B cell (primary cell): ENCODE measurements at regions not wholly inside any gene's neighbourhood (a gene's known extent, or its start where the extent isn't known, plus 50 kb on each side); places are given as distances from the start of the nearest gene placed in this dataset.

ENCODE experiments used
- ATAC-seq: fragments of 200-7000 bp; cut with Tn5 transposase; one replicate; pipeline ENCODE4 v1.10.0; 2021; ENCODE audit warnings: low read depth, mild to moderate bottlenecking, moderate number of reproducible peaks, moderate library complexity
- CTCF ChIA-PET: fragments of 350-600 bp; sonication (Branson Sonifier 250); formaldehyde crosslinking; loops from one replicate; lab custom pipeline; 2021; ENCODE audit warnings: antibody characterized with exemption, inconsistent platforms; lab: Charles Lee
- POLR2A ChIA-PET: fragments of 350-600 bp; sonication (Branson Sonifier 250); formaldehyde crosslinking; loops from one replicate; lab custom pipeline; 2021; ENCODE audit warnings: antibody characterized with exemption; lab: Charles Lee
- DNase-seq: peaks from one replicate; pipeline ENCODE4 v3.0.0; 2013
- H2AFZ ChIP-seq: 2 replicates; pipeline ENCODE4 v1.6.1; 2012; ENCODE audit warnings: mild to moderate bottlenecking, low read depth, low read length; ENCODE audit not compliant: insufficient read depth, poor library complexity, severe bottlenecking
- H3K27ac ChIP-seq, 2 donors: 1 replicate in 1 of 2; 2 replicates in 1 of 2; pipeline ENCODE4 v1.5.1; 2012 to 2013; ENCODE audit warnings: low read length in 2 of 2, mild to moderate bottlenecking in 2 of 2, moderate library complexity in 1 of 2
- H3K27me3 ChIP-seq, 4 experiments: fragments of 200-600 bp in 1 of 4; sonication (generic) in 1 of 4; replicated peaks in 1 of 4; 1 replicate in 2 of 4; 2 replicates in 2 of 4; pipeline versions ENCODE4 v1.6.1 to v1.7.0; 2013 to 2016; ENCODE audit warnings: low read length in 3 of 4, mild to moderate bottlenecking in 2 of 4, mixed read lengths in 1 of 4, moderate library complexity in 1 of 4; ENCODE audit not compliant: insufficient read depth in 4 of 4, control insufficient read depth in 3 of 4; ENCODE audit errors: control extremely low read depth in 1 of 4
- H3K36me3 ChIP-seq, 2 experiments: replicated peaks in 1 of 2; 1 replicate in 1 of 2; 2 replicates in 1 of 2; pipeline versions ENCODE4 v1.6.1 to v1.7.1; 2013; ENCODE audit warnings: low read length in 1 of 2; ENCODE audit not compliant: insufficient read depth in 2 of 2, control insufficient read depth in 1 of 2; ENCODE audit errors: control extremely low read depth in 1 of 2, extremely low read depth in 1 of 2
- H3K4me1 ChIP-seq, 2 donors: fragments of 200-600 bp in 1 of 2; sonication (generic) in 1 of 2; 1 replicate in 1 of 2; 2 replicates in 1 of 2; pipeline versions ENCODE4 v1.5.1 to v1.6.1; 2013 to 2017; ENCODE audit warnings: low read length in 2 of 2; ENCODE audit not compliant: control insufficient read depth in 2 of 2, insufficient read depth in 2 of 2
- H3K4me2 ChIP-seq: replicated peaks from 2 replicates; pipeline ENCODE3; 2012; ENCODE audit warnings: mild to moderate bottlenecking, low read depth, low read length; ENCODE audit not compliant: poor library complexity, severe bottlenecking
- H3K4me3 ChIP-seq, 5 experiments: fragments of 200-600 bp in 1 of 5; sonication (generic) in 1 of 5; 1 replicate in 3 of 5; 2 replicates in 2 of 5; pipeline versions ENCODE4 v1.5.1 to v1.7.0; 2011 to 2016; ENCODE audit warnings: low read length in 4 of 5, mild to moderate bottlenecking in 4 of 5, low read depth in 2 of 5, control low read depth in 1 of 5, moderate library complexity in 1 of 5; ENCODE audit not compliant: insufficient read depth in 1 of 5; ENCODE audit errors: control extremely low read depth in 1 of 5, extremely low read depth in 1 of 5
- H3K79me2 ChIP-seq: fragments of 200-600 bp; sonication (generic); one replicate; pipeline ENCODE4 v1.6.0; 2016; ENCODE audit warnings: low read length; ENCODE audit not compliant: control insufficient read depth, insufficient read depth
- H3K9ac ChIP-seq: fragments of 200-600 bp; sonication (generic); 2 replicates; pipeline ENCODE4 v1.6.1; 2017; ENCODE audit warnings: mild to moderate bottlenecking, low read length, moderate library complexity
- H3K9me3 ChIP-seq, 3 donors: one replicate each; pipeline versions ENCODE4 v1.6.1 to v1.7.1; 2013; ENCODE audit warnings: low read length in 2 of 3; ENCODE audit not compliant: control insufficient read depth in 2 of 3, insufficient read depth in 1 of 3; ENCODE audit errors: control extremely low read depth in 1 of 3
- H4K20me1 ChIP-seq: 2 replicates; pipeline ENCODE4 v1.6.0; 2012; ENCODE audit warnings: mild to moderate bottlenecking, low read length; ENCODE audit not compliant: insufficient read depth, control insufficient read depth, poor library complexity, severe bottlenecking
- H3K27ac Mint-ChIP-seq: one replicate; pipeline ENCODE4 v1.8.0; 2021; ENCODE audit warnings: mixed read lengths
- H3K27me3 Mint-ChIP-seq: one replicate; pipeline ENCODE4 v1.8.0; 2021; ENCODE audit warnings: mixed read lengths
- H3K4me1 Mint-ChIP-seq: one replicate; pipeline ENCODE4 v1.8.0; 2021; ENCODE audit warnings: mixed read lengths
- H3K4me3 Mint-ChIP-seq: one replicate; pipeline ENCODE4 v1.8.0; 2021; ENCODE audit warnings: mixed read lengths
- H3K9me3 Mint-ChIP-seq: one replicate; pipeline ENCODE4 v1.8.0; 2022; ENCODE audit warnings: mixed read lengths; ENCODE audit not compliant: insufficient read depth
- EZH2 ChIP-seq: IDR thresholded peaks from 2 replicates; pipeline ENCODE4 v1.6.1; 2012; ENCODE audit warnings: borderline replicate concordance, low read depth, mild to moderate bottlenecking, moderate library complexity, low read length; ENCODE audit not compliant: insufficient read depth, poor library complexity, severe bottlenecking
- WGBS: methylation state at CpG from one replicate; pipeline ENCODE4 v1.1.5; 2013; ENCODE audit warnings: missing lambda C conversion rate; ENCODE audit not compliant: insufficient coverage; 5-methylcytosine and 5-hydroxymethylcytosine counted together
- intact Hi-C: fragments of 100-400 bp; cut with micrococcal nuclease; formaldehyde crosslinking; loops from one replicate; pipeline ENCODE4 v1.10.0; 2022
- TF ChIP-seq, protein P1 (sequence below): fragments of 200-600 bp; IDR thresholded peaks from one replicate; pipeline ENCODE4 v1.8.0; 2022; ENCODE audit warnings: antibody characterized with exemption, mild to moderate bottlenecking

DNA sequence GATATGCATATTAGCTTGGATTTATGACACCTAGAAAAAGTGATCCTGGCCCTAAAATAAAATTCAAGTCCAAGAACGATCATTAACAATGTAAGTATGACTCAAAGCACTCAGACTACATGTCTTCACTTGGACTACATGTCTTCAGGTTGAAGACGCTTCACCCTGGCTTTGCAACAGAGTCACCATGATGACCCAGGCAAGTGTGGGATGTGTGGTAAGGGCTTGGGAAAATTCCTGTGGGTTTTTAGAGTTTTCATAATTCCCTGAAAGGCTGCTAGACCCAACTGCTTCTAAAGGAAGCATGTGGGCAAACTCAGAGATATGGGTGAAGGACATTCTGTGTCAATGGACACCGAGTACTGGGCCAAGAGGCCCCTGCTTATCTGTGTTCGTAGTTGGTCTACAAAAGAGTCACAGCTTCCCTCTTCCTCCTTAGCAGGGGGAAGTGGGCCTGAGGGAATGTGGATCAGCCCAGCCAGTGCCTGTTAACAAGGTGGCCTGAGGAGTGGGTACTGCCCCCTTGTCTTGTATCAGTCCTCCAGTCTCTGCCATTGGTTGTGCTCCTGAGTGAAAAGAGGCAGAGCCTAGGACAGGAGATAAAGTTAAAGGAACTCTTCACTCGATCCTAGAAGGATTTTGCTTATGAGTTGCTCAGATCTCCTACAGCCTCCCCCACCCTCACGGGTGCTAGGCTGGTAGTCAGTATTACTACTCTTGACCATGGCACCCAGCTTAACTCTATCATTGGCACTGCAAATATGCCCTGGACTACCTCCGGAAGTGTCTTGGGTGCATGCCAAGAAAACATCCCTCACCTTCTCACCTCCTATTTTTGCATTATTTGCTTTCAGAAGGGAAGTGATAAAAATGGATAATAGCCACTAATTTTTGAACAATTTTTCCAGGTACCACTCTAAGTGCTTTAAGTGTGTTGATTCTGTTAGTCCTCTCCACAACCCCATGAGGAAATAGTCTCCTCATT is 406.3 kb downstream of the COG6 start:
- POLR2A ChIA-PET: no interaction called here

More for the DNA sequence above, 406.3 kb downstream of the COG6 start:
- CTCF ChIA-PET: interaction anchor here (1.5 to 2.6 kb wide), 2 partner anchors 8 to 622 kb away, joined by 7 to 13 read pairs; no protein-coding TSS in a partner anchor
- intact Hi-C loops: loop anchor here (10.0 kb wide), 1 partner anchor 377 kb away; no protein-coding TSS in a partner anchor
- 90% methylated on average over 2 of the region's 7 CpGs for WGBS
- no peaks in the 10 kb centered on the region for H3K27me3 ChIP-seq
- no peak overlapping the region for H2AFZ ChIP-seq
- H3K9me3 ChIP-seq: no peaks in the 10 kb centered on the region
- TF ChIP-seq EZH2: no peak
- TF ChIP-seq, protein P1, sequence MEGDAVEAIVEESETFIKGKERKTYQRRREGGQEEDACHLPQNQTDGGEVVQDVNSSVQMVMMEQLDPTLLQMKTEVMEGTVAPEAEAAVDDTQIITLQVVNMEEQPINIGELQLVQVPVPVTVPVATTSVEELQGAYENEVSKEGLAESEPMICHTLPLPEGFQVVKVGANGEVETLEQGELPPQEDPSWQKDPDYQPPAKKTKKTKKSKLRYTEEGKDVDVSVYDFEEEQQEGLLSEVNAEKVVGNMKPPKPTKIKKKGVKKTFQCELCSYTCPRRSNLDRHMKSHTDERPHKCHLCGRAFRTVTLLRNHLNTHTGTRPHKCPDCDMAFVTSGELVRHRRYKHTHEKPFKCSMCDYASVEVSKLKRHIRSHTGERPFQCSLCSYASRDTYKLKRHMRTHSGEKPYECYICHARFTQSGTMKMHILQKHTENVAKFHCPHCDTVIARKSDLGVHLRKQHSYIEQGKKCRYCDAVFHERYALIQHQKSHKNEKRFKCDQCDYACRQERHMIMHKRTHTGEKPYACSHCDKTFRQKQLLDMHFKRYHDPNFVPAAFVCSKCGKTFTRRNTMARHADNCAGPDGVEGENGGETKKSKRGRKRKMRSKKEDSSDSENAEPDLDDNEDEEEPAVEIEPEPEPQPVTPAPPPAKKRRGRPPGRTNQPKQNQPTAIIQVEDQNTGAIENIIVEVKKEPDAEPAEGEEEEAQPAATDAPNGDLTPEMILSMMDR: no peak
- H3K4me2 ChIP-seq: no peak overlapping the region
- DNase-seq (no peak), ATAC-seq (no peak)
- Mint-ChIP-seq H3K9me3 (no peaks in the 10 kb centered on the region), H3K27ac (no peak overlapping the region), H3K4me3 (no peak overlapping the region), H3K27me3 (no peaks in the 10 kb centered on the region), H3K4me1 (peaks cover 3% of the 10 kb centered on the region)
- H3K4me1 ChIP-seq: no peaks in the 10 kb centered on the region
- no peak overlapping the region for H3K9ac ChIP-seq
- no peak overlapping the region for H3K4me3 ChIP-seq
- no peaks in the 10 kb centered on the region for H3K79me2 ChIP-seq
- no peaks in the 10 kb centered on the region for H3K36me3 ChIP-seq
- no peaks in the 10 kb centered on the region for H4K20me1 ChIP-seq
- no peak overlapping the region for H3K27ac ChIP-seq
